ENCODE measurements at regions not wholly inside any gene's neighbourhood (a gene's known extent, or its start where the extent isn't known, plus 50 kb on each side); places are given as distances from the start of the nearest gene placed in this dataset.
A peak's percentile ranks its signal among the peaks of the same experiment; 100 is the strongest.

DNA sequence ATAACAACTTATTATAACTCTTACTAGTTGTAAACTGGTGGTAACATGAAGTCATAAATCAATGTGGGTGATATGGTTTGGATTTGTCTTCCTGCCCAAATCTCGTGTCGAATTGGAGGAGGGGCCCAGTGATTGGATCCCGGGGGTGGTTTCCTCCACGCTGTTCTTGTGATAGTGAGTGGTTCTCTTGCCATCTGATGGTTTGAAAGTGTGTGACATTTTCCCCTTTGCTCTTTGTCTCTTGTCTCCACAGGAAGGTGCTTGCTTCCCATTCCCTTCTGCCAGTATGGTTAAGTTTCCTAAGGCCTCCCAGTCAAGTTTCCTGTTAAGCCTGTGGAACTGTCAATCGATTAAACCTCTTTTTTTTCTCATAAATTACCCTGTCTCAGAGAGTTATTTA lies 321.6 kb downstream of the DSEL start:
- Histone ChIP-seq H4K8ac (replicated peaks; ENCODE audit: insufficient read length, low read depth, low read length) (no peak overlapping the region), H3K79me2 (ENCODE audit: insufficient read depth, low read length) (no peaks in the 10 kb centered on the region), H2BK5ac (ENCODE audit: insufficient read length, low read length) (no peak overlapping the region), H4K5ac (ENCODE audit: insufficient read length, low read depth, low read length) (no peak overlapping the region), H3K4me2 (ENCODE audit: insufficient read depth, insufficient read length, low read length) (no peak overlapping the region), H4K20me1 (ENCODE audit: control insufficient read depth, insufficient read depth, insufficient read length) (no peaks in the 10 kb centered on the region), H3K9ac (ENCODE audit: extremely low read depth, insufficient read length, low read length) (no peak overlapping the region), H2BK120ac (ENCODE audit: low read depth, low read length, poor library complexity, severe bottlenecking) (no peak overlapping the region), H2AK5ac (ENCODE audit: insufficient read length, low read length) (no peak overlapping the region), H2BK12ac (ENCODE audit: insufficient read length, low read depth, low read length) (no peak overlapping the region), H2AFZ (ENCODE audit: low read length) (no peak overlapping the region), H3K18ac (ENCODE audit: insufficient read length, low read depth, low read length) (no peak overlapping the region), H3K9me3 (ENCODE audit: control insufficient read depth, low read depth, low read length) (no peaks in the 10 kb centered on the region), H3K14ac (ENCODE audit: insufficient read depth, low read length) (no peak overlapping the region), H3T11ph (ENCODE audit: low read length) (no peak overlapping the region), H3K27me3 (ENCODE audit: insufficient read depth, low read length) (no peaks in the 10 kb centered on the region), H2BK20ac (ENCODE audit: low read depth, low read length, poor library complexity, severe bottlenecking) (no peak overlapping the region), H3K79me1 (ENCODE audit: insufficient read depth, low read depth, low read length, poor library complexity, severe bottlenecking) (no peaks in the 10 kb centered on the region), H3K4me1 (ENCODE audit: insufficient read depth, low read length) (no peaks in the 10 kb centered on the region), H3K23ac (ENCODE audit: insufficient read length, low read depth, low read length) (no peak overlapping the region), H3K56ac (ENCODE audit: insufficient read length, low read depth, low read length) (no peak overlapping the region), H3K27ac (ENCODE audit: insufficient read length, low read depth, low read length) (no peak overlapping the region), H4K91ac (ENCODE audit: insufficient read length, low read depth, low read length) (no peak overlapping the region), H3K23me2 (ENCODE audit: insufficient read length, low read depth, low read length, poor library complexity, severe bottlenecking) (no peaks in the 10 kb centered on the region), H2BK15ac (ENCODE audit: low read depth, low read length) (no peak overlapping the region), H3K4ac (ENCODE audit: low read depth, low read length) (no peak overlapping the region)
- Mint-ChIP-seq H3K36me3 (ENCODE audit: insufficient read depth in 1 of 3, low read depth in 3 of 3) (no peaks in the 10 kb centered on the region), H3K4me3 (no peak overlapping the region), H3K4me1 (peaks cover 0 to 3% of the 10 kb centered on the region in 2 experiments; a peak in 1 of 4 replicates), H3K27ac (no peak overlapping the region; a peak in 1 of 7 replicates), H3K9me3 (no peaks in the 10 kb centered on the region), H3K27me3 (ENCODE audit: low read depth) (no peaks in the 10 kb centered on the region)
- no CpG with 5 or more reads among the region's 5 CpGs for WGBS (ENCODE audit: extremely low coverage, insufficient read length, low lambda C conversion rate)
- peak; percentile 31 for DNase-seq
- TF ChIP-seq, protein P1, sequence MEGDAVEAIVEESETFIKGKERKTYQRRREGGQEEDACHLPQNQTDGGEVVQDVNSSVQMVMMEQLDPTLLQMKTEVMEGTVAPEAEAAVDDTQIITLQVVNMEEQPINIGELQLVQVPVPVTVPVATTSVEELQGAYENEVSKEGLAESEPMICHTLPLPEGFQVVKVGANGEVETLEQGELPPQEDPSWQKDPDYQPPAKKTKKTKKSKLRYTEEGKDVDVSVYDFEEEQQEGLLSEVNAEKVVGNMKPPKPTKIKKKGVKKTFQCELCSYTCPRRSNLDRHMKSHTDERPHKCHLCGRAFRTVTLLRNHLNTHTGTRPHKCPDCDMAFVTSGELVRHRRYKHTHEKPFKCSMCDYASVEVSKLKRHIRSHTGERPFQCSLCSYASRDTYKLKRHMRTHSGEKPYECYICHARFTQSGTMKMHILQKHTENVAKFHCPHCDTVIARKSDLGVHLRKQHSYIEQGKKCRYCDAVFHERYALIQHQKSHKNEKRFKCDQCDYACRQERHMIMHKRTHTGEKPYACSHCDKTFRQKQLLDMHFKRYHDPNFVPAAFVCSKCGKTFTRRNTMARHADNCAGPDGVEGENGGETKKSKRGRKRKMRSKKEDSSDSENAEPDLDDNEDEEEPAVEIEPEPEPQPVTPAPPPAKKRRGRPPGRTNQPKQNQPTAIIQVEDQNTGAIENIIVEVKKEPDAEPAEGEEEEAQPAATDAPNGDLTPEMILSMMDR (conservative IDR thresholded peaks at IDR 0.05), result no peak
